GM23248 (cell line): ENCODE measurements at regions not wholly inside any gene's neighbourhood (a gene's known extent, or its start where the extent isn't known, plus 50 kb on each side); places are given as distances from the start of the nearest gene placed in this dataset.

Source experiments
- DNase-seq: peaks from one replicate; pipeline ENCODE4 v3.0.0-alpha.2; 2015
- H2AFZ ChIP-seq: fragments of 200-600 bp; sonication (generic); 2 replicates; pipeline ENCODE4 v1.6.1; 2016; ENCODE audit warnings: antibody characterized with exemption
- H3F3A ChIP-seq: fragments of 200-600 bp; sonication (generic); 2 replicates; pipeline ENCODE4 v1.6.1; 2016; ENCODE audit warnings: mild to moderate bottlenecking, antibody characterized with exemption, mixed run types; ENCODE audit not compliant: insufficient read depth
- H3K27ac ChIP-seq: fragments of 200-600 bp; sonication (generic); 2 replicates; pipeline ENCODE4 v1.5.1; 2016; ENCODE audit warnings: mild to moderate bottlenecking
- H3K27me3 ChIP-seq: fragments of 200-600 bp; sonication (generic); replicated peaks from 2 replicates; pipeline ENCODE4 v1.6.1; 2016; ENCODE audit warnings: mild to moderate bottlenecking; ENCODE audit not compliant: insufficient read depth
- H3K36me3 ChIP-seq: fragments of 200-600 bp; sonication (generic); 2 replicates; pipeline ENCODE4 v1.6.1; 2016; ENCODE audit warnings: low read depth, mild to moderate bottlenecking
- H3K4me1 ChIP-seq: fragments of 200-600 bp; sonication (generic); 2 replicates; pipeline ENCODE4 v1.6.1; 2016; ENCODE audit warnings: mild to moderate bottlenecking; ENCODE audit not compliant: insufficient read depth
- H3K4me2 ChIP-seq: fragments of 200-600 bp; sonication (generic); one replicate; pipeline ENCODE4 v1.6.1; 2016; ENCODE audit warnings: mild to moderate bottlenecking; ENCODE audit not compliant: unreplicated experiment
- H3K4me3 ChIP-seq: fragments of 200-600 bp; sonication (generic); 2 replicates; pipeline ENCODE4 v1.5.1; 2016; ENCODE audit warnings: mild to moderate bottlenecking
- H3K79me2 ChIP-seq: fragments of 200-600 bp; sonication (generic); 2 replicates; pipeline ENCODE4 v1.6.1; 2016; ENCODE audit warnings: mild to moderate bottlenecking; ENCODE audit not compliant: insufficient read depth
- H3K9ac ChIP-seq: fragments of 200-600 bp; sonication (generic); 2 replicates; pipeline ENCODE4 v1.6.1; 2016; ENCODE audit warnings: mild to moderate bottlenecking
- H3K9me2 ChIP-seq: fragments of 200-600 bp; sonication (generic); 2 replicates; pipeline ENCODE4 v1.6.1; 2016; ENCODE audit warnings: mixed run types, mild to moderate bottlenecking, moderate library complexity; ENCODE audit not compliant: insufficient read depth
- H3K9me3 ChIP-seq: fragments of 200-600 bp; sonication (generic); one replicate; pipeline ENCODE4 v1.6.1; 2017; ENCODE audit warnings: low read depth
- H4K20me1 ChIP-seq: fragments of 200-600 bp; sonication (generic); 2 replicates; pipeline ENCODE4 v1.6.0; 2016; ENCODE audit not compliant: insufficient read depth
- EZH2 ChIP-seq: fragments of 200-600 bp; sonication (generic); IDR thresholded peaks from 2 replicates; pipeline ENCODE4 v1.6.1; 2018; ENCODE audit warnings: antibody characterized with exemption, mild to moderate bottlenecking; ENCODE audit not compliant: insufficient read depth, poor library complexity, severe bottlenecking
- EZH2phosphoT487 ChIP-seq: fragments of 200-600 bp; sonication (generic); IDR thresholded peaks from 2 replicates; pipeline ENCODE4 v1.6.1; 2018; ENCODE audit warnings: antibody characterized with exemption, moderate library complexity, mild to moderate bottlenecking, low read depth; ENCODE audit not compliant: insufficient read depth
- WGBS, 2 experiments: methylation state at CpG; one replicate each; pipeline ENCODE4 v1.1.6; 2015 to 2017; ENCODE audit warnings: low lambda C conversion rate in 2 of 2, low coverage in 1 of 2; ENCODE audit errors: missing lambda C conversion rate in 2 of 2; 5-methylcytosine and 5-hydroxymethylcytosine counted together
- in situ Hi-C: fragments of 300-500 bp; cut with MboI; formaldehyde crosslinking; loops from 2 replicates; pipeline ENCODE4 v1.15.0; 2020

DNA sequence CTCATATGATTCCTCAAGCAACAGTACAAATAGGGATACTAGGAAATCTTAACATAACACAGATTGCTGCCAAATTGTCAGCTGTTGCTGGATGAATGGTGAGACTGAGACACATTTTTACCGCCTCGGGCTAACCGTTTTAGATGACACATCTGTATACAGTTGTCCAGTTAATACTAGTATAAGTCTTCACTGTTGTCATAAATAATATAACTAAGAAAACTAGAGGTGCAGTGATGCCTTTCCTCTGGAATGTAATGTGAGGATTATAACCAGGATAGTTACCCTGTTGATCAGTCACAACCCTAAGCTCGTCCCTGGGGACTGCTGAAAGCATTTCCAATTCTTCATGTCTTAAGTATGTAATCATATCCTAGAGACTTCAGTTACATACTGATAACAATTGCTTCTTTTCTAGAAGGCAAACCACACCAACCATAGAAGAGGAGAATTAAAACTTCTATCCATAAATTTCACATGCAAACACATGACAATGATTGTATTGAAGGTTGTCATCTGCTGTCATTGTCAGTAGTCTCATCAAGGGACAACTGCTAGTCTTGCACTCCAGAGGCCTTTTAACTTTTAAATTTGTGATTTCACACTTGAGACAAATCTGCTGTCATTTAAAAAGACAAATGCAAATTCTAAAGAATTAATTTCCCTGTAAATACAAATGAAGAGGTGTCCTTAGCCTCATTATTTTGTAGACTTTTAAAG lies 100.4 kb upstream of the SEMA3D start:
- DNase-seq, result peak; percentile 86
- H3K9ac ChIP-seq, result no peak overlapping the region
- H3K4me1 ChIP-seq, result peaks cover 16% of the 10 kb centered on the region
- 1 to 4% methylated on average over 4 of the region's 4 CpGs for WGBS, 2 experiments
- H3K79me2 ChIP-seq, result no peaks in the 10 kb centered on the region
- in situ Hi-C loops, result no loop called here
- no peaks in the 10 kb centered on the region for H3K36me3 ChIP-seq
- H3K4me3 ChIP-seq, result no peak overlapping the region
- no peak overlapping the region for H3K27ac ChIP-seq
- no peaks in the 10 kb centered on the region for H3K9me2 ChIP-seq
- no peak overlapping the region for H2AFZ ChIP-seq
- H4K20me1 ChIP-seq, result no peaks in the 10 kb centered on the region
- peak overlapping the region; percentile 19 for H3K4me2 ChIP-seq
- peaks cover 10% of the 10 kb centered on the region; the same call in 1 of the 2 replicates for H3F3A ChIP-seq
- H3K27me3 ChIP-seq, result no peaks in the 10 kb centered on the region
- TF ChIP-seq EZH2, result no peak
- TF ChIP-seq EZH2phosphoT487, result 0 out of 2 replicates have a peak, but pooled peaks have one; percentile 59
- no peaks in the 10 kb centered on the region for H3K9me3 ChIP-seq

- 3 to 11% methylated on average over 3 of the region's 3 CpGs for WGBS, 2 experiments
- no peaks in the 10 kb centered on the region for H3K79me2 ChIP-seq
- no peak overlapping the region for H3K27ac ChIP-seq
- no peaks in the 10 kb centered on the region for H3K9me3 ChIP-seq
- no peaks in the 10 kb centered on the region for H3K9me2 ChIP-seq
- no peaks in the 10 kb centered on the region for H3K36me3 ChIP-seq
- H3K4me1 ChIP-seq, result peaks cover 16% of the 10 kb centered on the region
- peak overlapping the region; percentile 19 for H3K4me2 ChIP-seq
- peaks cover 10% of the 10 kb centered on the region; the same call in 1 of the 2 replicates for H3F3A ChIP-seq
- peak; percentile 24 for DNase-seq
- H3K4me3 ChIP-seq, result no peak overlapping the region
- no peak for TF ChIP-seq EZH2
- H3K27me3 ChIP-seq, result no peaks in the 10 kb centered on the region
- in situ Hi-C loops, result no loop called here
- H4K20me1 ChIP-seq, result no peaks in the 10 kb centered on the region
- H3K9ac ChIP-seq, result no peak overlapping the region
- no peak overlapping the region for H2AFZ ChIP-seq
Observed at GRCh38 chr7:85286446-85286845, 99.6 kb upstream of the SEMA3D start.

- Histone ChIP-seq H3K9me2 (no peaks in the 10 kb centered on the region), H3K9ac (no peak overlapping the region), H3F3A (peaks cover 10% of the 10 kb centered on the region; the same call in 1 of the 2 replicates), H3K79me2 (no peaks in the 10 kb centered on the region), H3K9me3 (no peaks in the 10 kb centered on the region), H3K4me2 (no peak overlapping the region), H3K4me3 (no peak overlapping the region), H3K27me3 (no peaks in the 10 kb centered on the region), H4K20me1 (no peaks in the 10 kb centered on the region), H3K4me1 (peaks cover 16% of the 10 kb centered on the region), H2AFZ (no peak overlapping the region), H3K36me3 (no peaks in the 10 kb centered on the region), H3K27ac (no peak overlapping the region)
- in situ Hi-C loops, result no loop called here
- 45 to 60% methylated on average over 1 of the region's 1 CpG for WGBS, 2 experiments
- no peak for DNase-seq
- no peak for TF ChIP-seq EZH2
- TF ChIP-seq EZH2phosphoT487, result no peak
Observed at GRCh38 chr7:85285527-85285926, 98.7 kb upstream of the SEMA3D start.

DNA sequence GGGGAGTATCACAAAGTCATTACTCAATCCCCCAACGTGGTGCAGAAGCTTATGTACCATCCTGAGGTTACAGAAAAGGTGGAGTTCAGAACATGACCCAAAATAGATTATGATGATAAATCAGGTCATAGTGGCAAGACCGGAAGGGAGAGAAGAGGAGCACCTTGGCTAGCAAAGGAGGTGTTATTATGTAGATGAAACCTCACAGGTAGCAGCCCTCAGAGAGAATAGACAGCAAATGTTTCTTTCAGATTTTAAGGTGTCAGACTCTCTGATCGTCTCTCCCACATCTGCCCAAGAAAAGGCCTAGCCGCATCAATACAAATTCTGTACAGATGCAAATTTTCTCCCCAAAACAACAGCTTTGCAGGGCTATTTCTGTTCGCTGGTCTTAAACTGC lies 88.3 kb upstream of the SEMA3D start:
- 76 to 77% methylated on average over 5 of the region's 5 CpGs for WGBS, 2 experiments
- in situ Hi-C loops, result no loop called here
- no peak for DNase-seq

More for the DNA sequence above, 88.3 kb upstream of the SEMA3D start:
- no peaks in the 10 kb centered on the region for H4K20me1 ChIP-seq
- H3K27me3 ChIP-seq, result no peaks in the 10 kb centered on the region
- H3K9me3 ChIP-seq, result no peaks in the 10 kb centered on the region
- H3K36me3 ChIP-seq, result no peaks in the 10 kb centered on the region
- no peak for TF ChIP-seq EZH2phosphoT487
- no peak for TF ChIP-seq EZH2
- H3K4me1 ChIP-seq, result no peaks in the 10 kb centered on the region
- H3K4me2 ChIP-seq, result no peak overlapping the region
- no peak overlapping the region for H2AFZ ChIP-seq
- no peaks in the 10 kb centered on the region for H3F3A ChIP-seq
- no peak overlapping the region for H3K27ac ChIP-seq
- no peaks in the 10 kb centered on the region for H3K79me2 ChIP-seq
- no peak overlapping the region for H3K4me3 ChIP-seq
- H3K9ac ChIP-seq, result no peak overlapping the region
- no peaks in the 10 kb centered on the region for H3K9me2 ChIP-seq
